Spinal cord (tissue), 9 donors: ENCODE measurements at regions not wholly inside any gene's neighbourhood (a gene's known extent, or its start where the extent isn't known, plus 50 kb on each side); places are given as distances from the start of the nearest gene placed in this dataset.

Experiments
- DNase-seq, 6 donors: peaks; one replicate each; pipeline versions ENCODE4 v3.0.0 to v3.0.0-alpha.2; 2013 to 2015; ENCODE audit warnings: low spot score in 6 of 6, low read depth in 4 of 6
- H3K27ac ChIP-seq: one replicate; pipeline ENCODE4 v1.5.1; 2013; ENCODE audit warnings: low read depth, low read length, control low read depth
- H3K27me3 ChIP-seq: one replicate; pipeline ENCODE4 v1.6.1; 2013; ENCODE audit warnings: low read length; ENCODE audit not compliant: control insufficient read depth, insufficient read depth
- H3K36me3 ChIP-seq: one replicate; pipeline ENCODE4 v1.6.1; 2013; ENCODE audit warnings: low read length; ENCODE audit not compliant: control insufficient read depth, insufficient read depth
- H3K4me1 ChIP-seq: one replicate; pipeline ENCODE4 v1.6.1; 2013; ENCODE audit warnings: low read length; ENCODE audit not compliant: control insufficient read depth, insufficient read depth
- H3K4me3 ChIP-seq: one replicate; pipeline ENCODE4 v1.5.1; 2013; ENCODE audit warnings: low read depth, low read length, control low read depth
- H3K9me3 ChIP-seq: one replicate; pipeline ENCODE4 v1.6.1; 2013; ENCODE audit warnings: low read length; ENCODE audit not compliant: control insufficient read depth, insufficient read depth
- WGBS: methylation state at CpG from one replicate; pipeline ENCODE4 v1.1.5; 2013; ENCODE audit warnings: missing lambda C conversion rate; ENCODE audit not compliant: insufficient coverage; 5-methylcytosine and 5-hydroxymethylcytosine counted together
- donor health status: healthy.

- H3K4me1 ChIP-seq: peaks cover 4% of the 10 kb centered on the region
- H3K36me3 ChIP-seq: no peaks in the 10 kb centered on the region
- peak in 1 of 6 donors; percentile 31 for DNase-seq
- H3K9me3 ChIP-seq: no peaks in the 10 kb centered on the region
- no peak overlapping the region for H3K27ac ChIP-seq
- H3K27me3 ChIP-seq: no peaks in the 10 kb centered on the region
- no peak overlapping the region for H3K4me3 ChIP-seq
- WGBS: no CpG with 5 or more reads among the region's 3 CpGs
Measured at GRCh38 chr4:17063888-17064287, 165.4 kb upstream of the LDB2 start.

GRCh38 chr4:17060230-17060629 lies 161.8 kb upstream of the LDB2 start:
- no peak for DNase-seq
- H3K9me3 ChIP-seq: no peaks in the 10 kb centered on the region
- no peaks in the 10 kb centered on the region for H3K27me3 ChIP-seq
- 98% methylated on average over 4 of the region's 4 CpGs for WGBS
- no peaks in the 10 kb centered on the region for H3K36me3 ChIP-seq
- peaks cover 7% of the 10 kb centered on the region for H3K4me1 ChIP-seq
- H3K27ac ChIP-seq: no peak overlapping the region
- H3K4me3 ChIP-seq: no peak overlapping the region

- 45% methylated on average over 7 of the region's 10 CpGs for WGBS
Measured at GRCh38 chr4:17058916-17059741, 160.7 kb upstream of the LDB2 start.

GRCh38 chr4:17058536-17058915 lies 160.1 kb upstream of the LDB2 start:
- Histone ChIP-seq H3K9me3 (no peaks in the 10 kb centered on the region), H3K4me1 (peaks cover 7% of the 10 kb centered on the region), H3K4me3 (no peak overlapping the region), H3K36me3 (no peaks in the 10 kb centered on the region), H3K27ac (peak overlapping the region; percentile 16), H3K27me3 (no peaks in the 10 kb centered on the region)
- 27% methylated on average over 2 of the region's 4 CpGs for WGBS
- peak in 1 of 6 donors; percentile 57 for DNase-seq

More at GRCh38 chr4:17058916-17059741, 160.7 kb upstream of the LDB2 start:
- H3K4me3 ChIP-seq: no peak overlapping the region
- no peaks in the 10 kb centered on the region for H3K27me3 ChIP-seq
- H3K27ac ChIP-seq: peak overlapping the region; percentile 35
- peaks cover 7% of the 10 kb centered on the region for H3K4me1 ChIP-seq
- no peaks in the 10 kb centered on the region for H3K36me3 ChIP-seq
- peak in 2 of 6 donors; percentile 37 to 52 for DNase-seq
- no peaks in the 10 kb centered on the region for H3K9me3 ChIP-seq

GRCh38 chr4:17057035-17057434 lies 158.6 kb upstream of the LDB2 start:
- Histone ChIP-seq H3K4me3 (no peak overlapping the region), H3K27ac (no peak overlapping the region), H3K36me3 (no peaks in the 10 kb centered on the region), H3K27me3 (no peaks in the 10 kb centered on the region), H3K4me1 (peaks cover 7% of the 10 kb centered on the region), H3K9me3 (no peaks in the 10 kb centered on the region)
- WGBS: 96% methylated on average over 2 of the region's 6 CpGs
- DNase-seq: no peak

GRCh38 chr4:17055788-17056187 lies 157.3 kb upstream of the LDB2 start:
- H3K9me3 ChIP-seq: no peaks in the 10 kb centered on the region
- 100% methylated on average over 1 of the region's 2 CpGs for WGBS
- no peak for DNase-seq

GRCh38 chr4:17045866-17046265 lies 147.4 kb upstream of the LDB2 start:
- no peaks in the 10 kb centered on the region for H3K9me3 ChIP-seq
- DNase-seq: no peak
- no peak overlapping the region for H3K27ac ChIP-seq
- 100% methylated on average over 4 of the region's 7 CpGs for WGBS
- H3K4me1 ChIP-seq: no peaks in the 10 kb centered on the region
- no peaks in the 10 kb centered on the region for H3K36me3 ChIP-seq
- no peak overlapping the region for H3K4me3 ChIP-seq
- H3K27me3 ChIP-seq: no peaks in the 10 kb centered on the region

More at GRCh38 chr4:17055788-17056187, 157.3 kb upstream of the LDB2 start:
- peaks cover 7% of the 10 kb centered on the region for H3K4me1 ChIP-seq
- H3K4me3 ChIP-seq: no peak overlapping the region
- H3K36me3 ChIP-seq: no peaks in the 10 kb centered on the region
- no peak overlapping the region for H3K27ac ChIP-seq
- H3K27me3 ChIP-seq: no peaks in the 10 kb centered on the region

- 95% methylated on average over 4 of the region's 7 CpGs for WGBS
- Histone ChIP-seq H3K27ac (no peak overlapping the region), H3K4me3 (no peak overlapping the region), H3K36me3 (no peaks in the 10 kb centered on the region), H3K9me3 (no peaks in the 10 kb centered on the region), H3K27me3 (no peaks in the 10 kb centered on the region), H3K4me1 (no peaks in the 10 kb centered on the region)
- DNase-seq: no peak
Measured at GRCh38 chr4:17038510-17039176, 140.2 kb upstream of the LDB2 start.

- Histone ChIP-seq H3K36me3 (no peaks in the 10 kb centered on the region), H3K27ac (no peak overlapping the region), H3K4me3 (no peak overlapping the region), H3K9me3 (no peaks in the 10 kb centered on the region), H3K4me1 (no peaks in the 10 kb centered on the region), H3K27me3 (no peaks in the 10 kb centered on the region)
- no peak for DNase-seq
- 66% methylated on average over 5 of the region's 5 CpGs for WGBS
Measured at GRCh38 chr4:17033768-17034181, 135.3 kb upstream of the LDB2 start.
